ENCODE measurements at regions not wholly inside any gene's neighbourhood (a gene's known extent, or its start where the extent isn't known, plus 50 kb on each side); places are given as distances from the start of the nearest gene placed in this dataset.
A peak's percentile ranks its signal among the peaks of the same experiment; 100 is the strongest.

GRCh38 chr3:150133293-150133692, 162.6 kb upstream of the PFN2 start:
- DNase-seq (ENCODE audit: low read depth): no peak

- no peak for DNase-seq (ENCODE audit: low read depth)
Observed at GRCh38 chr3:150132101-150132749, 161.5 kb upstream of the PFN2 start.

DNA sequence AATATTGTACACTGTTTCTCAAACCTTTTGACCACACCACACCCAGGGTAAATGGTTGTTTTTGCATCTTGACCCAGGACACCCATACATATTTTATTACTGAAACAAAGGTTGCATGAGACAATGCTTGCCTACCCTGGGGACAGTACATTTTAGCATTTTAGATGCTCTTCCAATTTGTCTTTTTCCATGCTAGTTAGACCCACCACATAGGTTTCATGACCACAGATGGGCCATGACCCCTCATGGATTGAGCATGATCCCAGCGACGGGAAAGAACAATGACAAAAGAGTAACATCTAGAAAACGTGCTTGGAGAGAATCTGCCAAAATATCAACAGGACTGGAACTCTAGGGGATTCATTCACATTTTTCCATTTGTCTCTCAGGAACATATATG, 161.0 kb upstream of the PFN2 start:
- no peak for DNase-seq (ENCODE audit: low read depth)

DNA sequence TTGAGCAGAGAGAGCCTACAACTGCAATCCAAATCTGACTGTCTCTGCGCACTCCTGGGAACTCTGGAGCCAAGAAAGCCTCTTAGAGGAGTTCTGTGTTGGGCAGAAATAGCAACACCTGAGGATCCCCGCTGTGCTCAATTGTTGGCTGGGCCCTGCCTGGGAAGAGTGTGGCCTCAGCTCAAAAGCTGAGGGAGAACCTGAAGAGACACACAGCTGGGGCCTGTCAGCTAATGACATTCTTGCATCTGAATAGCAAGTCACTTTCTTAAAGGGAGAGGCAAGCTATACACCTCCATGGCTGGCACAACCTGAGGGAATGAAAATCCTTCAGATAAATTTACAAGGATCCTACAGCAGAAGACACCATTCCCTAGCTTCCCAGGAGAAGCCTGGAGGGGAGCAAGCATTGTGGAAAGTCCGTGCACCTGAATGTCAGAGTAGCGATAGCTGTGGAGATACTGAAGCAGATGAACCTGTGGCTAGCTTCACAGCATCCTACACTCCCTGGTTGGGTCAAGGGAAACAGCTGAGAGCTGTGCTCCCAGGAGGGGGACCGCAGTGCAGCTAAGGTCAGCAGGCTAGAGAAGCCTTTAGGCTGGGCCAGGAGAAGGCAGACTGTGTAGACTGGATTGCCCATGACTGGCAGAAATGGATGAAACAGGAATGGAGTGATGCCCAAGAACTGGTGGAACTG, 159.9 kb upstream of the PFN2 start:
- DNase-seq (ENCODE audit: low read depth): peak; percentile 58

DNA sequence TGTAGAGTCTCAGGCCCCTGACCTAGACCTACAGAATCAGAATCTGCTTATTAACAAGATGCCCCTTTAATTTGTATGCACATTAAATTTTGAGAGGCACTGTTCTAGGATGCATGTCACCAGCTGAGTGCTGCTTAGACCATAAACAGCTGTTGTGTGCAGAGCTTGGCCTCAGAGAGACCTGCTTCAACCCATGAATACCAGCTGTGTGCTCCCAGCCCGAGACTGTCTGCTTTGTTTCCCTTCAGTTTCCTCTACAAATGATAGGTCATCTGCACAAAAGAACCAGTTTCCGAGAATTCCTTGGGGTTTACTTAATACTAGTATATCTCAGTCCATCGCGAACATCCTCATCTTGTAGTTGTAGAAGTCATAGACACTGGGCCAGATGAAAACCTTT, 158.5 kb upstream of the PFN2 start:
- peak; percentile 84 for DNase-seq (ENCODE audit: low read depth)

DNA sequence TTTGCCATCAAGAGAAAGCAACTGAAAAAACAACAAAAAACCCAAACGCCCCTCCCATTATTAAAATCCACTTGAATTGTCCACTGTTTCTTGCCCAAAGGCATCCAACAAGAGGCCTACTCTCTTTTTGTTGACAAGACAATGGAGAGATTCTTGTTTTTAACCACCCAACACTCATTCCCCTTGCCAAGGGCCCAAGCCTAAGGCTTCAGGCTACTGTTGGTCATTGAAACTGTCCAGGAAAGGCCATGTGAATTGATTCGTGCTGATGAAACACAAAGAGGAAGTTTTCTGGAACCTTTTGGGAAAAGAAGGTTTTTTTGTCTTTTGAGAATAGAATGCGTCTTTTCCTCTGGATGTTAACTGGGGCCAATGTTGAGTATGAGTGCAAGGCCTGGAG, 157.4 kb upstream of the PFN2 start:
- DNase-seq (ENCODE audit: low read depth): no peak

DNA sequence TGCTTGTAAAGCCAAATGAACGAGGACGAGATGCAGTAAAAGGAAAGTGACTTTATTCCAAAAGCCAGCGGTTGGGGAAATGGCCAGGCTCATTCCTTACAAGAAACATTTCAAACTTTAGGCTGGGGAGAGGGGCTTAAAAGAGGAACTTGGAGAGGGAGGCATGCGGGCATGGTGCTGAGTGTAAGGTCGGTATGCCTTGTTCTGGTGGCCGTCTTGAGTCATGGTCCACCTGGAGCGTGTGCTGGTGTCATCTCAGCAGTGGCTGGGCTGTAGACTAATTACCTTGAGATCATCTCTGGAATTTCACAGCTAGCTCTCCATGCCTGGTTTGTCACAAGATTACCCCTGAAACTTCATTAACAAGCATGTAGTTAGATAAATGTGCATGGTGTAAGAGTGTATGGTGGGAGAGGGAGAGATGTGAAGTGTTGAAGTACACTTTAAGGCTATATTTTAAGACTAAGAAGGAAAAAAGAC, 156.4 kb upstream of the PFN2 start:
- no peak for DNase-seq (ENCODE audit: low read depth)

DNA sequence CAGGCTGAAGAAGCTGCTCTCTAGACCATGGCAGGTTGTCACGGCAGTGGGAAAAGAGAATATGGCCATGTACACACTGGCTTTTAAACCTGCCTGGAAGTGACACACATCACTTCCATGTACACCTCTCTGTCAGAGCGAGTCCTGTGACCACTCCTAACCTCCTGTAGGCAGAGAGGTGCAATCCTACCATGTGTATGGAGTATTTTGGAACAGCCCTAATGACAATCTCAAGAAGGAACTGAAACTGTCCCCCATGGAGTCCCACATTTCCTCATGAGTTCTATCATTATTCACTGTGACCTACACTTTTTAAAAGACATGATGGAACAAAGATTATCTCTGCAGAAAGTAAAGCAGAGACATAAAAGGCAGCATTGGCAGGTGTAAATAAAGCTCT, 153.4 kb upstream of the PFN2 start:
- DNase-seq (ENCODE audit: low read depth): no peak

DNA sequence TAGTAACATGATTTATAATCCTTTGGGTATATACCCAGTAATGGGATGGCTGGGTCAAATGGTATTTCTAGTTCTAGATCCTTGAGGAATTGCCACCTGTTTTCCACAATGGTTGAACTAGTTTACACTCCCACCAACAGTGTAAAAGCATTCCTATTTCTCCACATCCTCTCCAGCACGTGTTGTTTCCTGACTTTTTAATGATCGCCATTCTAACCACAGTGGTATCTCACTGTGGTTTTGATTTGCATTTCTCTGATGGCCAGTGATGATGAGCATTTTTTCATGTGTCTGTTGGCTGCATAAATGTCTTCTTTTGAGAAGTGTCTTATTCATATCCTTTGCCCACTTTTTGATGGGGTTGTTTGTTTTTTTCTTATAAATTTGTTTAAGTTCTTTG, 152.6 kb upstream of the PFN2 start:
- DNase-seq (ENCODE audit: low read depth): peak; percentile 74

DNA sequence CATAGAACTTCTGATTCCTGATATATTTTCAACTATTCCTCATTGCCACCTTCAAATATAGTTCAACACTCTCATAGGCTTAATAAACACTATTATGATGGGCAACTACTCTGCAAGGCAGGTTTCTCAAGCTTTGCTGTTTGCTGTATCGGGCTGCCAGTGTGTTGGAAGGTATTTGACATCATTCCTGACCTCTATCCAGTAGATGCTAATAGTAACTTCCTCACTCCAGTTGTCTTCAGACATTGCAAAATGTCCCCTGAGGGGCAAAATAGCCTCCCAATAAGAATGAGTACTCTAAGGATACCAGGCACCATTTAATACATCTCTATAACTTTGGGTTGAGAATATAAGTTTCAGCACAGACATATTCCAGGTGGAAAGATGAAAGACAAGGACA, 147.5 kb upstream of the PFN2 start:
- no peak for DNase-seq (ENCODE audit: low read depth)

DNA sequence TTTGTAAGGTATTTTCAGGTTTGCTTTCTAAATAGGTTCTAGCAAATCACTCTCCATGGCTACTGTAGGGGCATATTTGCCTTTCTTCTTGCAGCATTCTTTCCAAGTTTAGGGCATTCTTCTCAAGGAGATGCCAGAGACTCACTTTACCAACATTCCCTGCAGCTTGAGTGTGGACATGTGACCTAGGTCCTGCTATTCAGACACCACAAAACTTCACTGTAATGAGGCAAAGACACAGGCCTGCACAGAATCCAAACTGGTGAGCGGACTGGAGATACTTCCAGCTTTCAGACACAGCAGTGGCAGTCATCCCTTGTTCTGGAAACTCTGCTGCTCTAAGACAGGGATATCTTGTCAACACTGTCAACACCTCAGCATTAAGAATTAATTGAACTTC, 146.4 kb upstream of the PFN2 start:
- DNase-seq (ENCODE audit: low read depth): no peak

DNA sequence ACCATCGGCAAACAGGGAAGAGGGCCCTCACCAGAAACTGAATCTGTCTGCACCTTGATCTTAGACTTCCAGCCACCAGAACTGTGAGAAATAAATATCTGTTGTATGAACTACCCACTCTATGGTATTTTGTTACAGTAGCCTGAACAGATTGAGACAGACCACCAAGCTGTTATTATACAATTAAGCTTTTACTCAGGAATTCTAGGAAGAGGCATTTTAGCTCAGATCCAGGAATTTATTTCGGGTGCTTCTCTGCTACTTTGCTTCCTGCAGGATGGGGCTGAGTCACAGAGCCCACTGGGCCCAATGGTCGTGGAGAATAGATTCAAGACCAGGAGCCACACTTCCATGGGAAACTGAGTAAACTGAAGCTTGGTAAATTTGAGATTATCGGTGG, 145.5 kb upstream of the PFN2 start:
- DNase-seq (ENCODE audit: low read depth): no peak

DNA sequence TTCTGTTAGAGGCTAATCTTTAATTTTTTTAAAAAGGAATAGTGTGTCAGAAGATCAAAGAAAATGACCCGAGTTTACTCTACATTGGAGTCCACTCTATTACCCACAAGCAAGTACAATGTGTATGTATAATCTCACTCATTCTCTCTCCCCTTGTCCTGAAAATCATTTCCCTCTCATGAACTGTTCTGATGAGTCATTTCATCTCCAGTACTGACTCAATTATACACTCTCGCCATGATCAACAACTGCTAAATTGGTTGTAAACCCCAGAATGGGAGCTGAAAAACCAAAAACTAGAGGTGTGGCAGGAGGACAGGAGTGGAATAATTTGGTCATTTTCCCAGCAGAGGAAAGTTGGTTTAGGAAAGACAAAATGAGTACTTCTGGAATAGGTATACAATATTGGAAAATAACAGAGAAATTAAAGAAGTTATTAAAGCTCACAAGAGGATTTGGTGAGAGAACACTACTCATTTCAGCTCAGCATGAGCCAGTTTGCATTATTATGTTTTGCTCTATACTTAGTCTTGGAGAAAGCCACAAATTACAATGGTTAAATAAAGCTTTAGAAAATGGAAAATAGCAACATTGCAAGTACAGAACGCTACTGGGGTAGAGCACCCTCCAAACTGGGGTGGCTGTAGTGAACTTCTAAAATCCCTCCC, 144.3 kb upstream of the PFN2 start:
- peak; percentile 48 for DNase-seq (ENCODE audit: low read depth)

- no peak for DNase-seq (ENCODE audit: low read depth)
Observed at GRCh38 chr3:150114273-150114672, 143.6 kb upstream of the PFN2 start.

DNA sequence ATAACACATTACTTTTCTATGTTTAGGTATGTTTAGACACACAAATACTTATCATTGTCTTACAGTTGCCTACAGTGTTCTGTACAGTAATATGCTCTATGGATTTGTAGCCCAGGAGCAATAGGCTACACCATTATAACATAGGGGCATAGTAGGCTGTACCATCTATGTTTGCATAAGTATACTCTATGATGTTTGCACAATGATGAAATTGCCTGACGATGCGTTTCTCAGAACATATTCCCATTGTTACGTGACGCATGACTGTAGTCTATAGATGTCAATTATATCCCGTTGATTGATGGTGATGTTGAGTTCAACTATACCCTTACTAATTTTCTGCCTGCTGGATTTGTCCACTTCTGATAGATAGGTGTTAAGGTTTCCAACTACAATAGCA, 139.4 kb upstream of the PFN2 start:
- DNase-seq (ENCODE audit: low read depth): no peak

GRCh38 chr3:150107429-150108175, 136.9 kb upstream of the PFN2 start:
- peak; percentile 42 for DNase-seq (ENCODE audit: low read depth)

- DNase-seq (ENCODE audit: low read depth): peak; percentile 86
Observed at GRCh38 chr3:150106740-150107428, 136.2 kb upstream of the PFN2 start.

GRCh38 chr3:150105886-150106612, 135.4 kb upstream of the PFN2 start:
- DNase-seq (ENCODE audit: low read depth): peak; percentile 80

GRCh38 chr3:150105025-150105424, 134.3 kb upstream of the PFN2 start:
- no peak for DNase-seq (ENCODE audit: low read depth)

DNA sequence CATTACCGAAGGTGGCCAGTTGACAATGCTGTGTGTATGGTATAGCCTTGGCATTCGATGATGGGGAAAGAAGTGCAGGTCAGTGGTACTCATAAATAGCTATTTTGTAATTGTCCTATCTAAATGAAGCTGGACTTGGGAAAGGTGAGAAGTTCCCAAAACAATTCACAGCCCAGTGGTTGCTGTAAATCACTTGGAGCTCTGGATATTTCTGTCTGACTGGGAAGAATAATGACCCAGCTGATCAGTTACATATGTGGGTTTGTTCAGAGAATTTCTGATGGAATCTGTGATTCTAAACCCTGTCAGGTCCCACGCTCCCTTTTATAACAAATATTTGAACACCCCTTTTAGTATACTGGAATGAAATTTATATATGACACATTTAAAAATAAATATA, 133.9 kb upstream of the PFN2 start:
- no peak for DNase-seq (ENCODE audit: low read depth)

- DNase-seq (ENCODE audit: low read depth): no peak
Observed at GRCh38 chr3:150101016-150101415, 130.3 kb upstream of the PFN2 start.

Data from myocyte (in vitro differentiated cells).